Neural crest cell (in vitro differentiated cells): ENCODE measurements at regions not wholly inside any gene's neighbourhood (a gene's known extent, or its start where the extent isn't known, plus 50 kb on each side); places are given as distances from the start of the nearest gene placed in this dataset.

Source experiments
- DNase-seq: peaks from one replicate; pipeline ENCODE4 v3.0.0; 2021; ENCODE audit warnings: low read depth, mixed read lengths, low spot score
- H3K27ac Mint-ChIP-seq: one replicate; pipeline ENCODE4 v1.8.0; 2021; ENCODE audit warnings: mild to moderate bottlenecking, mixed read lengths; ENCODE audit not compliant: unreplicated experiment
- H3K27me3 Mint-ChIP-seq: 2 replicates; pipeline ENCODE4 v1.8.0; 2021; ENCODE audit warnings: low read depth, mild to moderate bottlenecking, mixed read lengths
- H3K36me3 Mint-ChIP-seq: 2 replicates; pipeline ENCODE4 v1.8.0; 2021; ENCODE audit warnings: low read depth, mild to moderate bottlenecking, mixed read lengths
- H3K4me1 Mint-ChIP-seq: 2 replicates; pipeline ENCODE4 v1.8.0; 2021; ENCODE audit warnings: mixed read lengths
- H3K4me3 Mint-ChIP-seq: one replicate; pipeline ENCODE4 v1.8.0; 2021; ENCODE audit warnings: mild to moderate bottlenecking, mixed read lengths
- H3K9me3 Mint-ChIP-seq: 2 replicates; pipeline ENCODE4 v1.8.0; 2021; ENCODE audit warnings: mixed read lengths
- TF ChIP-seq, protein P1 (sequence below): fragments of 200-600 bp; sonication (generic); conservative IDR thresholded peaks from 2 replicates; pipeline ENCODE4 v1.5.0; 2021; ENCODE audit warnings: antibody characterized with exemption, mild to moderate bottlenecking

DNA sequence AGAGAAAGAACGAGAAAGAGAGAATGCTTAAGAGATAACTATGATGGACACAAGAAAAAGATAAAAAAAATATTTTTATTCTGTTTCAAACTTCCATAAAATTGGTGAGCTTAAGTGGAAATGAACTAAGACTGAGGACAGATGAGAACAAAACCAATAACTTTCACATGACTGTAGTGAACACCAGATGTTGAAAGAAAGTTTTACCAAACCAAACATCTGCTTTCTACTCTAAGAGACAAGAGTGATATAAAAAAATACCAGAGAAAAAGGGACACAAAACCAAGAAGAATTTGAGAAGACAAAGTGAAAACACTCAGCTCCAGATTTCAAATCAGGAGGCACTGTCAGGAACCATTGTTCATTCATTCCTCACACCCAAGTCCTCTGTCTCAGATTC is 147.9 kb downstream of the IMPG2 start:
- Mint-ChIP-seq H3K9me3 (no peaks in the 10 kb centered on the region), H3K27ac (no peak overlapping the region), H3K27me3 (no peaks in the 10 kb centered on the region), H3K36me3 (no peaks in the 10 kb centered on the region), H3K4me1 (peaks cover 3% of the 10 kb centered on the region), H3K4me3 (no peak overlapping the region)
- TF ChIP-seq, protein P1, sequence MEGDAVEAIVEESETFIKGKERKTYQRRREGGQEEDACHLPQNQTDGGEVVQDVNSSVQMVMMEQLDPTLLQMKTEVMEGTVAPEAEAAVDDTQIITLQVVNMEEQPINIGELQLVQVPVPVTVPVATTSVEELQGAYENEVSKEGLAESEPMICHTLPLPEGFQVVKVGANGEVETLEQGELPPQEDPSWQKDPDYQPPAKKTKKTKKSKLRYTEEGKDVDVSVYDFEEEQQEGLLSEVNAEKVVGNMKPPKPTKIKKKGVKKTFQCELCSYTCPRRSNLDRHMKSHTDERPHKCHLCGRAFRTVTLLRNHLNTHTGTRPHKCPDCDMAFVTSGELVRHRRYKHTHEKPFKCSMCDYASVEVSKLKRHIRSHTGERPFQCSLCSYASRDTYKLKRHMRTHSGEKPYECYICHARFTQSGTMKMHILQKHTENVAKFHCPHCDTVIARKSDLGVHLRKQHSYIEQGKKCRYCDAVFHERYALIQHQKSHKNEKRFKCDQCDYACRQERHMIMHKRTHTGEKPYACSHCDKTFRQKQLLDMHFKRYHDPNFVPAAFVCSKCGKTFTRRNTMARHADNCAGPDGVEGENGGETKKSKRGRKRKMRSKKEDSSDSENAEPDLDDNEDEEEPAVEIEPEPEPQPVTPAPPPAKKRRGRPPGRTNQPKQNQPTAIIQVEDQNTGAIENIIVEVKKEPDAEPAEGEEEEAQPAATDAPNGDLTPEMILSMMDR: no peak
- no peak for DNase-seq

DNA sequence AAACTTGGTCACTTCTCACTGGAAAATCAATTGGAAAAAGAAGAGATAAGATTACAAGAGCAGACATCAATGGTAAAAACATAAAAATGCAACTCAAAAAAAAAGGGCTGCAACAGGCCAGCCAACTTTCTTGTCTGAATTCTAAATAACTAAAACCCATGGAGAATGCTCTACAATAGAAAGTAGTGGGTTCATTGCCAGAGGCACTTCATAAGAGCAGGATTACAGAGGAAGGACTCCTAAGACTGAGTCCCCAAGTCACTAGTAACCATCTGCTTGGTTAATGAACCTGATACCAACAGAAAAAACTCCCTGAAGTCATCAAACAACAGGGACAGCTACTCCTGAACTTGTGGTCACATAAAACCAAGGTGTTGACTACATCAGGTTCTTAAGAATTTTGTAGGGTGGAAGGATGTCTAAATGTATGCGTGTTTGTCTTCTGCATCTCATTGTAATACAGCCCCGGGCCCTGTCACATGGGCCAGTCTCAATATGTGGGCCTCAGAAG is 148.6 kb downstream of the IMPG2 start:
- Mint-ChIP-seq H3K9me3 (no peaks in the 10 kb centered on the region), H3K36me3 (no peaks in the 10 kb centered on the region), H3K4me1 (peaks cover 3% of the 10 kb centered on the region), H3K27ac (no peak overlapping the region), H3K27me3 (peaks cover 3% of the 10 kb centered on the region), H3K4me3 (no peak overlapping the region)
- TF ChIP-seq, protein P1: no peak
- DNase-seq: no peak

DNA sequence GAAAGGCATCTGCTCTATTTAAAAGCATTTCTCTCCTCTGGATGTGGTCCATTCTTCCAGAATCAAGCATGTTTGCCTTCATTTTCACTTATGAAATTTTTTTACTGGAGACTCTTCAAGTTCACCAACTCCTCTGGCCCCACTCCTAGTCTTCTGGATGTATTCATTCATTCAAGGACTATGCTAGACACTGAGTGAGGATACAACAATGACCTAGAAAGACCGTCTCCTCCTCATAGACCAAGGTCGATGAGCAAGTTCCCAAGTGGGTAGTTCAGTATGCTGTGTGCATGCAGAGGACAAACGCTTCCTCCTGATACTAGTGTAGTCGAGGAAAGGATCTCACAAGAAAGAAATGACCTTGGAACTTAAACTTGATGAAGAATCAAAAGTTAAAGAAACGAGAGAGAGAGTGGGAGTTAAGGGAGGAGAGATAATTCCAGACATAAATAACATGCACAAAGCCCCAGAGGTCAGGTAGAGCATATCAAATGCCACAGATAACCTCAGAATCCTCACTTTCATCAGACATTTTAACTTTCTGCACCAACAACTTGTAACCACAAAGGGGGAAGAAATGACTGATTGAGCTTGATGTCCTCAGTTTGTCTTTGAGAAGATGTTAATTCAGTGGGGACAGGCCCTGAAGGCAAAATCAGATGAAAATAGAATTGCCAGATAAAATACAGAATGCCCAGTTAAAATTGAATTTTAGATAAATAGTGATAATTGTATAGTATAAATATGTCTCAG is 149.4 kb downstream of the IMPG2 start:
- H3K27me3 Mint-ChIP-seq: peaks cover 3% of the 10 kb centered on the region
- H3K36me3 Mint-ChIP-seq: no peaks in the 10 kb centered on the region
- peaks cover 3% of the 10 kb centered on the region for H3K4me1 Mint-ChIP-seq
- TF ChIP-seq, protein P1: no peak
- DNase-seq: no peak
- H3K9me3 Mint-ChIP-seq: no peaks in the 10 kb centered on the region
- no peak overlapping the region for H3K4me3 Mint-ChIP-seq
- H3K27ac Mint-ChIP-seq: no peak overlapping the region

DNA sequence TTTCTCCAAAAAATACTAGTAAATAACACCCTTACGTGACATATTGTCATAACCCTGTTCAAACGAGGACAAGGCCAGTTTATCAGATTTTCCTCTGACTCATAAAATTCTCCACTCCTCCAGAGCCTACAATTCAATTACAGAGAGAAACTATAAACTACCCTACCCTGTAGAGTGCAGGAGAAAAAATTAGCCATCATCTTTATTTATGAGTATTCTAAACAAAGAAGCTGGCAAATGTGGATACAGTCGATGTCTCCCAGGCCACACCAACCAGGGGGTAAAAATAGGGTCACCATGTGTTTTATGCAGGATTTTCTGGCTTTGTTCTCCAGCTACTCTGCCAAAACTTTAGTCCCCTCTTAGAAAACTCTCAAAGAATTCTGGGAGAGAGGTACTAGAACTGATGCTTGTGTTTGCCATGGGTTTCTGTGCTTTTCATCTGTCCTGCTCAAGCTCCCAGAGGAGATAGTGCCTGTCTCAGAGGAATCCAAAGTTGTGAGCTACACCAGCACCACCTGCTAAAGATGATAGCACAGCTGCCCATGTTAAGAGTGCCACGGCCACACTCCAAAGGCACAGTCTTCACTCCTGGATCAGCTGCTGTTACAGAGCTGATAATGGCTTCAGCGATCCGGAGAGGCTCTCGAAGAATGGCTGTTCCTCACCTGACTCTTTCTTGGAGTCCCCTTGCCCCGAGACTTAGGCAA is 150.2 kb downstream of the IMPG2 start:
- H3K9me3 Mint-ChIP-seq: no peaks in the 10 kb centered on the region
- H3K36me3 Mint-ChIP-seq: no peaks in the 10 kb centered on the region
- H3K4me1 Mint-ChIP-seq: peaks cover 3% of the 10 kb centered on the region
- no peak for DNase-seq
- no peak overlapping the region for H3K27ac Mint-ChIP-seq
- peaks cover 3% of the 10 kb centered on the region for H3K27me3 Mint-ChIP-seq
- TF ChIP-seq, protein P1: no peak
- H3K4me3 Mint-ChIP-seq: no peak overlapping the region

DNA sequence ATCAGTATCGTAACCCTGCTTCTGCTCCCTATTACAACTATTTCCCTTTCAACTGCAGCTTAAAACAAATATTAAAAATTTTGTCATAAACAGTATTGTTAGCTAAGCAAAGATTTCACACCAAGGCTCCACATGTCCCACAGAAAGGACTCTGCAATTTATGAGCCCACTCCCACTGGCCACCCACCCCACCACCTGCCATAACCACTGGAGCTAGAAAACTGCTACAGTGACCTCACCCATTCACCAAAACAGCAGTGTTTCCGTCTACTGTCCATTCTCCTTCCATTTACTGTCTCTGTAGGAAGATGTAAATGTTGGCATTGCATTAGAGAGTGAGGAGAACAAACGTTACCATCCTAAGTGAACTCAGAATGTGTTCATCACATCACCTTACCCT is 150.9 kb downstream of the IMPG2 start:
- TF ChIP-seq, protein P1: no peak
- Mint-ChIP-seq H3K4me1 (peaks cover 3% of the 10 kb centered on the region), H3K27me3 (peaks cover 3% of the 10 kb centered on the region), H3K4me3 (no peak overlapping the region), H3K9me3 (no peaks in the 10 kb centered on the region), H3K27ac (no peak overlapping the region), H3K36me3 (no peaks in the 10 kb centered on the region)
- no peak for DNase-seq
